ENCODE measurements at regions not wholly inside any gene's neighbourhood (a gene's known extent, or its start where the extent isn't known, plus 50 kb on each side); places are given as distances from the start of the nearest gene placed in this dataset.
A peak's percentile ranks its signal among the peaks of the same experiment; 100 is the strongest.

GRCh38 chr9:120016231-120016630 lies 563.7 kb downstream of the CDK5RAP2 start:
- H3K27me3 ChIP-seq (ENCODE audit: control insufficient read depth, insufficient read depth, low read length): no peaks in the 10 kb centered on the region
- H3K36me3 ChIP-seq (ENCODE audit: control insufficient read depth, insufficient read depth, low read length): no peaks in the 10 kb centered on the region
- TF ChIP-seq, protein P1, sequence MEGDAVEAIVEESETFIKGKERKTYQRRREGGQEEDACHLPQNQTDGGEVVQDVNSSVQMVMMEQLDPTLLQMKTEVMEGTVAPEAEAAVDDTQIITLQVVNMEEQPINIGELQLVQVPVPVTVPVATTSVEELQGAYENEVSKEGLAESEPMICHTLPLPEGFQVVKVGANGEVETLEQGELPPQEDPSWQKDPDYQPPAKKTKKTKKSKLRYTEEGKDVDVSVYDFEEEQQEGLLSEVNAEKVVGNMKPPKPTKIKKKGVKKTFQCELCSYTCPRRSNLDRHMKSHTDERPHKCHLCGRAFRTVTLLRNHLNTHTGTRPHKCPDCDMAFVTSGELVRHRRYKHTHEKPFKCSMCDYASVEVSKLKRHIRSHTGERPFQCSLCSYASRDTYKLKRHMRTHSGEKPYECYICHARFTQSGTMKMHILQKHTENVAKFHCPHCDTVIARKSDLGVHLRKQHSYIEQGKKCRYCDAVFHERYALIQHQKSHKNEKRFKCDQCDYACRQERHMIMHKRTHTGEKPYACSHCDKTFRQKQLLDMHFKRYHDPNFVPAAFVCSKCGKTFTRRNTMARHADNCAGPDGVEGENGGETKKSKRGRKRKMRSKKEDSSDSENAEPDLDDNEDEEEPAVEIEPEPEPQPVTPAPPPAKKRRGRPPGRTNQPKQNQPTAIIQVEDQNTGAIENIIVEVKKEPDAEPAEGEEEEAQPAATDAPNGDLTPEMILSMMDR (IDR thresholded peaks at IDR 0.05; ENCODE audit: insufficient read depth, low read length, severe bottlenecking): no peak
- no peak for FAIRE-seq
- no peak for DNase-seq (ENCODE audit: low read depth)
- no peak overlapping the region for H3K4me3 ChIP-seq (ENCODE audit: low read depth, low read length)

DNA sequence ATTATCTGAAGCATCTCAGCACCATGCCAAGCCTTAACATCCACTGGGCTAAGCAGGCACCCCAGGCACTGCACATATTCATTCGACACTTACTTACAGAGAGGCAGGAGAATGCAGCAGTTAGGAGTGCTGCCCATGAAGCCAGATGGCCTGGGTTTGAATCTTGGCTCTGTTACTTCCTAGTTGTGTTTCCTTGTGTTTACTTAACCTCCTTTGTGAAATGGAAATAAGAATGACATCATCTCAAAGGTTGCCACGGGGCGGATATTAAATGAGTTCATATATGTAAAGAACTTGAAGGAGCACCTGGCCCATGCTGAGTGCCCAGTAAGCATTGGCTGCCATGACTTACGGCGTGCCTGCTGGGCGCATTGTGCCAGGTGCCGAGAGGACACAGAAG lies 565.2 kb downstream of the CDK5RAP2 start:
- no peaks in the 10 kb centered on the region for H3K36me3 ChIP-seq (ENCODE audit: control insufficient read depth, insufficient read depth, low read length)
- H3K27me3 ChIP-seq (ENCODE audit: control insufficient read depth, insufficient read depth, low read length): no peaks in the 10 kb centered on the region
- no peak overlapping the region for H3K4me3 ChIP-seq (ENCODE audit: low read depth, low read length)
- FAIRE-seq (no peak), DNase-seq (ENCODE audit: low read depth) (no peak)
- TF ChIP-seq, protein P1 (IDR thresholded peaks at IDR 0.05; ENCODE audit: insufficient read depth, low read length, severe bottlenecking): no peak

- TF ChIP-seq, protein P1 (IDR thresholded peaks at IDR 0.05; ENCODE audit: insufficient read depth, low read length, severe bottlenecking): no peak
- no peak for FAIRE-seq
Observed at GRCh38 chr9:120009856-120010255, 570.1 kb downstream of the CDK5RAP2 start.

GRCh38 chr9:120001536-120001935 lies 578.4 kb downstream of the CDK5RAP2 start:
- TF ChIP-seq, protein P1 (IDR thresholded peaks at IDR 0.05; ENCODE audit: insufficient read depth, low read length, severe bottlenecking): no peak
- no peak for DNase-seq (ENCODE audit: low read depth)
- no peak for FAIRE-seq
- Histone ChIP-seq H3K27me3 (ENCODE audit: control insufficient read depth, insufficient read depth, low read length) (no peaks in the 10 kb centered on the region), H3K36me3 (ENCODE audit: control insufficient read depth, insufficient read depth, low read length) (no peaks in the 10 kb centered on the region), H3K4me3 (ENCODE audit: low read depth, low read length) (no peak overlapping the region)

More at GRCh38 chr9:120009856-120010255, 570.1 kb downstream of the CDK5RAP2 start:
- H3K36me3 ChIP-seq (ENCODE audit: control insufficient read depth, insufficient read depth, low read length): no peaks in the 10 kb centered on the region
- H3K4me3 ChIP-seq (ENCODE audit: low read depth, low read length): no peak overlapping the region
- no peak for DNase-seq (ENCODE audit: low read depth)
- no peaks in the 10 kb centered on the region for H3K27me3 ChIP-seq (ENCODE audit: control insufficient read depth, insufficient read depth, low read length)

DNA sequence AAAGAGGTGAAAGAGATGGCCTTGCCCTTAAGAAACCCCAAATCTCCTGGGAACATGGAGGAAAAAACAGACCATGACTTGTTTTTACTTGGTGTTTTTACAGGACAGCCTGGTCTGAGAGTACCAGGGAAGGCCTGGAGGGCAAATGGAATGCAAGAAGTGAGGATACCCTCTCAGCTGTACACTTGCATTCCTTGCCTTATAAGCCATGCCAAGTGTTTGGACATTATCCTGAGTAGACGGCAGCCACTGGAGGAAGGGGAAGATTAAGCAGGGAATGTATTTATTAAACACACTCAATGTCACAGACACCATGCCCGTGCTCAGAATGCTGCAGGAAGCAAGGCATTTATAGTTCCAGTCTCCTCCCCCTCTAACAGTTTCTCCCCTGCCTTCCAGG lies 581.4 kb downstream of the CDK5RAP2 start:
- FAIRE-seq (no peak), DNase-seq (ENCODE audit: low read depth) (no peak)
- Histone ChIP-seq H3K27me3 (ENCODE audit: control insufficient read depth, insufficient read depth, low read length) (no peaks in the 10 kb centered on the region), H3K36me3 (ENCODE audit: control insufficient read depth, insufficient read depth, low read length) (no peaks in the 10 kb centered on the region), H3K4me3 (ENCODE audit: low read depth, low read length) (no peak overlapping the region)
- TF ChIP-seq, protein P1 (IDR thresholded peaks at IDR 0.05; ENCODE audit: insufficient read depth, low read length, severe bottlenecking): no peak

DNA sequence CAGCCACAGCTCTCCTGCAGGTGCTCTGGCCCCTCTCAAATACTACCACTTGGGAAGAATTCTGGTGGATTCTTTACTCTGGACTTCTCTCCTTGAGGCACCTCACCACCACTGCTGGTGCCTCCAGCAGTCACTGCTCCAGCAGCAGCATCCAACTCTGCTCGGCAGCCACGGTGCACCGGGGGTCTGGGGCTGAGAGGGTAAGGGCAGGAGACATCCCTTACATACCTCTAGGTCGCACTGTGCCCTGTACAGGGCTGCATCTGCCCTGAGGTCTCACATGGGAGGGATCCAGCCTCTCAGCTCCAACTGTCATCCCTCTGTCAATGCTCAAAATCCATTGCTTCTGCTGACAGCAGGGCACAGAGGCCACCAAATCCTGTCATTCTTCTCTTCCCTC lies 588.2 kb downstream of the CDK5RAP2 start:
- no peak for DNase-seq (ENCODE audit: low read depth)
- Histone ChIP-seq H3K4me3 (ENCODE audit: low read depth, low read length) (no peak overlapping the region), H3K36me3 (ENCODE audit: control insufficient read depth, insufficient read depth, low read length) (no peaks in the 10 kb centered on the region), H3K27me3 (ENCODE audit: control insufficient read depth, insufficient read depth, low read length) (no peaks in the 10 kb centered on the region)
- TF ChIP-seq, protein P1 (IDR thresholded peaks at IDR 0.05; ENCODE audit: insufficient read depth, low read length, severe bottlenecking): no peak
- FAIRE-seq: peak; percentile 47

All from bronchial epithelial cell (primary cell).